HG02642 (cell line): ENCODE measurements at regions not wholly inside any gene's neighbourhood (a gene's known extent, or its start where the extent isn't known, plus 50 kb on each side); places are given as distances from the start of the nearest gene placed in this dataset.

Experiments used
- ATAC-seq: cut with Tn5 transposase; IDR thresholded peaks from one replicate; pipeline ENCODE4 v1.9.1; 2021; ENCODE audit warnings: mild to moderate bottlenecking; ENCODE audit not compliant: unreplicated experiment, poor library complexity

GRCh38 chr4:123785538-123785937, 388.9 kb downstream of the SPRY1 start:
- ATAC-seq, result no peak

GRCh38 chr4:123786163-123786915, 389.7 kb downstream of the SPRY1 start:
- no peak for ATAC-seq

- no peak for ATAC-seq
These were observed 390.3 kb downstream of the SPRY1 start for GRCh38 chr4:123786920-123787319.

GRCh38 chr4:123787512-123788080, 391.0 kb downstream of the SPRY1 start:
- no peak for ATAC-seq

- no peak for ATAC-seq
These were observed 392.0 kb downstream of the SPRY1 start for GRCh38 chr4:123788577-123788976.

GRCh38 chr4:123790681-123791080, 394.1 kb downstream of the SPRY1 start:
- ATAC-seq, result no peak

GRCh38 chr4:123802082-123802645, 405.6 kb downstream of the SPRY1 start:
- ATAC-seq, result no peak

GRCh38 chr4:123802933-123803332, 406.3 kb downstream of the SPRY1 start:
- ATAC-seq, result no peak

- ATAC-seq, result no peak
These were observed 407.7 kb downstream of the SPRY1 start for GRCh38 chr4:123804196-123804721.

- ATAC-seq, result no peak
These were observed 409.5 kb downstream of the SPRY1 start for GRCh38 chr4:123806056-123806455.

GRCh38 chr4:123807187-123807586, 410.6 kb downstream of the SPRY1 start:
- no peak for ATAC-seq

GRCh38 chr4:123807866-123808265, 411.3 kb downstream of the SPRY1 start:
- no peak for ATAC-seq

- ATAC-seq, result no peak
These were observed 413.3 kb downstream of the SPRY1 start for GRCh38 chr4:123809864-123810263.

GRCh38 chr4:123812066-123812390, 415.4 kb downstream of the SPRY1 start:
- ATAC-seq, result peak; percentile 6

- no peak for ATAC-seq
These were observed 417.3 kb downstream of the SPRY1 start for GRCh38 chr4:123813901-123814300.

- no peak for ATAC-seq
These were observed 419.9 kb downstream of the SPRY1 start for GRCh38 chr4:123816462-123816861.

- ATAC-seq, result no peak
These were observed 420.6 kb downstream of the SPRY1 start for GRCh38 chr4:123817025-123817688.

- ATAC-seq, result no peak
These were observed 422.9 kb downstream of the SPRY1 start for GRCh38 chr4:123819362-123820035.

GRCh38 chr4:123821861-123822260, 425.3 kb downstream of the SPRY1 start:
- no peak for ATAC-seq

- ATAC-seq, result no peak
These were observed 425.8 kb downstream of the SPRY1 start for GRCh38 chr4:123822353-123822752.

- no peak for ATAC-seq
These were observed 426.6 kb downstream of the SPRY1 start for GRCh38 chr4:123823244-123823643.
